GM19467 (cell line): ENCODE measurements at regions not wholly inside any gene's neighbourhood (a gene's known extent, or its start where the extent isn't known, plus 50 kb on each side); places are given as distances from the start of the nearest gene placed in this dataset.
"Not testable (repeated sequence)": the region's sequence is repeated elsewhere in the genome, so short reads cannot be mapped to it uniquely, and the experiment has no call there.

Source experiments
- ATAC-seq: cut with Tn5 transposase; IDR thresholded peaks from one replicate; pipeline ENCODE4 v1.9.1; 2021; ENCODE audit warnings: mild to moderate bottlenecking, moderate library complexity; ENCODE audit not compliant: unreplicated experiment

GRCh38 chr15:100720406-100720967 is 118.1 kb downstream of the ASB7 start:
- no peak for ATAC-seq

- ATAC-seq: no peak
These were observed 119.6 kb downstream of the ASB7 start for GRCh38 chr15:100721758-100722550.

DNA sequence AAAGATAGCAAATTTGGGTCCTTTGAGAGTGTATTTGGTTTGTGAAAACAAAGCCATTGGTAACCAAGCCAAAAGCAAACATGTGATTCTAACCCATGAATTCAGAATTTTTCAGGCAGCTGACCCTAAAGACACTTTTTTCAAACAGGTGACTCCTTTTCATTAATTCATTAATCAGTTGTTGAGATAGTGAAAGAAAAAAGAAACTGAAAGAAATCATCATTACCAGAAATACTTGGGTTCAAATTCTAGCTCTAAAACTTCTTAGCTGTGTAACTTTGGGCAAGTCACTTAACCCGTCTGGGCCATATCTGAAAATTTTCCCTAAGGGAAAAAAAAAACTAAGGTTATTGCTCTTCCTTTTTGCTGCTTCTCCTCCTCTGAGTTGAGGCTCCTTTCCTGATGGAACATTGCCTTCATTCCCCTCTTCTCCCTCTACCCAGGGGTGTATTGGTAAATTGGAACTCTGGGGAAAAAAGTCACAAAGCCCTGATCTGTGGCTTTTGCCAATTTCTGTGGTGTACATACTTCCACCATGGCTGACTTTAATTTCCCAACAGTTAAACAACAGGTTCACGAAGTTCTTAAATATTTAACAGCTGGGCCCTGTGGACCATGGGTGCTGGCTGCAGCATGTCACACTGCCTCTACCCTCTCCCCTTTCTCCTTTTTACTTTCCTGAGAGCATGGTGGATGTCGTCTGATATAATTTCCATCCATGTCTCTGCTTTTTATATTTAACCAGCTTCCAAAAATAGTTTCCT is 120.3 kb downstream of the ASB7 start:
- no peak for ATAC-seq

GRCh38 chr15:100723315-100723801 is 121.0 kb downstream of the ASB7 start:
- ATAC-seq: no peak

- ATAC-seq: no peak
These were observed 123.0 kb downstream of the ASB7 start for GRCh38 chr15:100725121-100726069.

- no peak for ATAC-seq
These were observed 123.7 kb downstream of the ASB7 start for GRCh38 chr15:100726070-100726420.

DNA sequence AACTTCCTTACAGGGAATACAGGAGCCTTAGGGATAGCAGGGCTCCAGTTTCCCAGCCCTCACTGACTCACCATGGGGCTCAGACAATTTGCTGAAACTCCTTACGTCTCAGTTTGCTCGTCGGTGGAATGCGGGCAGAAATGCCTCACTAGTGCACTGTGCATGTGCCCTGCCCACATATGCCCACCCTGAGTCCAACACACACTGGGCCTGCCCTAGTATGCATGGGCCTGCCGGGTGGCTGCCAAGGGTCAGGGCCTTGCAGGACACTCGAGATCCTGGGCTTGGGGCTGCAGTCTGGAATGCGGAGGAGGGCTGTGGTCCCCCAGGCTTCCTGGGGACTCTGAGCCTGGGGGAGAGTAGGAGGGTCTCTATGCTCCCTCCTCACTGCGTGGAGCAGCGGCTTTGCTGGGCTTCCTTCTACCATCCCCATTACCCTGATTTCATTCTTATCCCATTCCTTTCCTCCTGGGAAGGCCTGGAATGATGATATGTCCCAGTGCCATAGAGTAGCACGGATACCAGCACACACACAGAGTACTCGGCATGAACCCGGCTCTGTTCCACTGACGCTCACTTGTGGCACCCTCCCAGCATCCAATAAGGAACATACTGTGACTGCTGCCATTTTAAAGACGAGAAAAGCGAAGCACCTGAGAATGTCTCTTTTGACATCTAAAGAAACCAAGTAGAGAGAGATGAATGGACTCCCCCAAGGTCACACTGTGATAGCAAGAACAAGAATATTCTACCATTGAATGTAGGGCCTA is 124.2 kb downstream of the ASB7 start:
- ATAC-seq: no peak

GRCh38 chr15:100727291-100727851 is 125.0 kb downstream of the ASB7 start:
- ATAC-seq: no peak

- ATAC-seq: no peak
These were observed 126.2 kb downstream of the ASB7 start for GRCh38 chr15:100728371-100729201.

DNA sequence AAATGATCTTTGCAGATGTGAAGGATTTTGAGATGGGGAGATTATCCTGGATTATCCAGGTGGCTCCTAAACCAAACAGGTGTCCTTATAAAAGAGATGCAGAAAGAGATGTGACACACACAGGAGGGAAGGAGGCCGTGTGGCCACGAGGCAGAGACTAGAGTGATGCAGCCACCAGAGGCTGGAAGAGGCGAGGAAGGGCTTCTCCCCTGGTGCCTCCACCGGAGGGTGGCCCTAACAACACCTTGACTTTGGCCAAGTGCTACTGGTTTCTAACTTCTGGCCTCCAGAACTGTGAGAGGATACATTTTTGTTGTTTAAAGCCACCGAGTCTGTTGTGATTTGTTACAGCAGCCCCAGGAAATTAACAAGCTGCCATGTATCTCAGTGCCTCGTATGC is 127.1 kb downstream of the ASB7 start:
- ATAC-seq: no peak

GRCh38 chr15:100730129-100730528 is 127.7 kb downstream of the ASB7 start:
- ATAC-seq: no peak

GRCh38 chr15:100730655-100731266 is 128.4 kb downstream of the ASB7 start:
- ATAC-seq: no peak

- ATAC-seq: no peak
These were observed 129.1 kb downstream of the ASB7 start for GRCh38 chr15:100731267-100732152.

DNA sequence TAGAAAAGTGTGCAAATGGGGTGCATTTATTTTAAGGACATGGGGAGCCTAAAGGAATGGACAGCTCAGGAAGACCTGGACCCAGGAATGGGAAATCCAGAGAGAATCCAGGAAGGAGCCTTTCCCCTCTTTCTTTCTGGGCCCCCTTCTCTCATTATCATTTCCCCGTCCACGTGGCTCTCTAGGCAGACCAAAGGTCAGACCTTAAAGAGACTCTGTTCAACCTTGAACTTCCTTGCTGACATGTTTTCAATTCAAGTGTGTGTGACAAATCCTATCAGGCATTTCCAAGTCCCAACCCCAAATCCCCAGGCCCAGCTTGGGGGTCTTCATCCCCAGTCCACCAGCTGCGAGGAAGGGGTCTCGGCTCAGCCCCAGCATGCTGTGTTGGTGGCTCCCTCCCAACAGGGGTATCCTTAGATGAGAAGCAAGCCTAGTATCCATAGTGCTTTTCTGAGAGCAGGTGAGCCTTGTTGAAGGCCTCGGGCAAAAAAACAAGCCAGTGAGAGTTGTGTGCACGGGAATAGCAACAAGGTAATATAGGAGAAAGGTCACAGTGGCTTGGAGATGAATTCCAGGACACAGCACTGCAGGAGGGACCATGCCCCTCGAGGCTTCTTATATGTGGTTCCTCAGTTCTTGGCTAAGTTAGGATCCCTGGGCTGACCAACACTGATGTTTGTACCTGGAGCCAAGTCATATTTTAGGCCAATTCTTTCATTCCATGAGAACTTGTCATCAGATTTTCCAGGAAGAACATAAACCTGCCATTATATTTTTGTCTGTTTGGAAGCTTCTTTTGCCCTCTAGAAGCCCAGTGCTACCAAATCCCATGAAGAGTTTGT is 130.0 kb downstream of the ASB7 start:
- no peak for ATAC-seq

DNA sequence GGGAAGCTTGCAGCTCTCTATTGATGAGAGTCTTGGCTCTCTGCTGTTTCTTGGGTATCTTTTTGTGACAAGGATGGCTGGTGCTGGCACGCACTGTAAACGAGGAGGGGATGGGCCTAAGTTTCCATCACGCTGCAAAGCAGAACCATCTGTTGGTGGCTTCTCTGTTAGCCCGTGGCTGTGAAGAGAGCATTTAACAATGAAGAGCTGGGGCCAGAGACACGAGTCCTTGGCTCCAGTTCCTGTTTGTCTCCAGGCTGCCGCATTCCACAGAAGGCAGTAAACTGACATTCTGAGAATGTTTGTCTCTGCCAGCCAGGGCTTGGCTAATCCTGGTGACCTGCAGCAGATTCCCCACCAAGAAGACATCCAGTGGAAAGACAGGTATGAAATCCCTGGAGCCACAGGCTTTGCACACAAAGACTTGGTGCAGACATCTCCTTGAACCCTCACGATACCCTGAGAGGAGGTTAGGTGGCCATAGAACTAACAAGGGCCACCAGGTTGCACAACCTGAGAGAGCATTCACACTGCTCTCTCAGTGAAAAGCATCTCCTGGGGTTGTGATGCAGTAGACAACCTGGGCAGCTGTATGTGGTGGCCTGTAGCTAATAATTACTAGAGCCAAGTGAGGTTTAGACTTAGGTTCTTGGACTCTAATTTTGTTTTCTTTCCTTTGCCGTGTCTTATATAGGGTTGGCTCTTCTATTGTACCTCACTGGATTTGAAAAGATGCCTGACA is 130.9 kb downstream of the ASB7 start:
- ATAC-seq: no peak

DNA sequence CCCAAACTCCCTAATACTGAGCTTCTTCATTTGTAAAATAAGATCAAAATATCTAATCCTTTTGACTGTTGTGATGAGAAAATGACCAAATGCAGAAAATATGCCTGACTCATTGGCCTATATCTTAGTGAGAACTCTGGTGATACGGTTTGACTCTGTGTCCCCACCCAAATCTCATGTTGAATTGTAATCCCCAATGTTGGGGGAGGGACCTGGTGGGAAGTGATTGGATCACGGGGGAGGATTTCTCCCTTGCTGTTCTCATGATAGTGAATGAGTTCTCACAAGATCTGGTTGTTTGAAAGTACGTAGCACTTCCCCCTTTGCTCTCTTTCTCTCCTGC is 131.4 kb downstream of the ASB7 start:
- ATAC-seq: not testable (repeated sequence)
